NOMO-1 treated with DMSO at 0.1 percent for 48 hours (cell line): ENCODE measurements at regions not wholly inside any gene's neighbourhood (a gene's known extent, or its start where the extent isn't known, plus 50 kb on each side); places are given as distances from the start of the nearest gene placed in this dataset.

Experiments
- DNase-seq: peaks from one replicate; lab custom pipeline; 2025; ENCODE audit not compliant: unreplicated experiment; lab: John Stamatoyannopoulos, UW

DNA sequence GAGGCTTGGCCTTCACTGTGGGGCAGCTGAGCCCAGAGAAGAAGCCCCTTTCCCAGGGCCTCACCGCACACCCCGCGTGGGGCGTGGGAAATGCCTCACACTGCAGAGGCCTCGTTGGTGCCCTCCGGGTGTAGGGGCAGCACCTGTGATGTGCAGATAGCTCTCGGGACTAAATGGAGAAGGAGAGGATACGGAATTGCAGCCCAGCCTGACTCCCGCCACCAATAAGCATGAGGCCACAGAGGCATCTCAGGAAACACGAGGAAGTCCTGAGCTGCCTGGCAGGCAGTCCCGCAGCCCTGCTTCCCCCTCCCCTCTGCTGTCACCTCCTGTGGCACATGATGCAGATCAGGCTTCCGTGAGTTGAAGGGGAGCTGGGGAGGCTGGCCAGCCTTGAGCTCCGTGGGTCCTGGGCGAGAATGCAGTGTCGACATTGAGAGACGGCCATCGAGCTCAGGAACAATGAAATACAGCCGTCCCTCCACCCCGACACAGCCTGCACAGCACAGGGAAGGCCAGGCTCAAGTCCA, 59.6 kb upstream of the PPP2R2D start:
- no peak for DNase-seq

DNA sequence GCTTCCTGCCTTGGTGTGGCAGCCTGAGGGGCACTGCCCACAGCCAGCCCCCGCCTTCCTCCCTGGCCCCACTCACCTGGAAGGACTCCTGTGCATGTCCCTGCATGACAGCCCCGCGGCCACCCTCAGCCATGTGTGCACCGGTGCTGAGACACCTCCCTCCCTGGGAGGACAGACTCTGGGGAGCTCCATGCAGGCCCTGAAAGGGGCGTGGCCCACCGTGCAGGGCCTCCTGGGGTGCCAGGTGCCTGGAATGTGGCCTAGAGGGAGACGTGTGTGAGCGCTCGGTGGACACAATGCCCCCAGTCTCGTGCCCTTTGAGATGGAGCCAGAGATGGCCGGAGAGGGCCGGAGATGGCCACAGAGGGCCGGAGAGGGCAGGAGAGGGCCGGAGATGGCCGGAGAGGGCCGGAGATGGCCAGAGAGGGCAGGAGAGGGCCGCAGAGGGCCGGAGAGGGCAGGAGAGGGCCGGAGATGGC, 59.1 kb upstream of the PPP2R2D start:
- no peak for DNase-seq

GRCh38 chr10:131842351-131843088, 58.3 kb upstream of the PPP2R2D start:
- DNase-seq, result no peak

DNA sequence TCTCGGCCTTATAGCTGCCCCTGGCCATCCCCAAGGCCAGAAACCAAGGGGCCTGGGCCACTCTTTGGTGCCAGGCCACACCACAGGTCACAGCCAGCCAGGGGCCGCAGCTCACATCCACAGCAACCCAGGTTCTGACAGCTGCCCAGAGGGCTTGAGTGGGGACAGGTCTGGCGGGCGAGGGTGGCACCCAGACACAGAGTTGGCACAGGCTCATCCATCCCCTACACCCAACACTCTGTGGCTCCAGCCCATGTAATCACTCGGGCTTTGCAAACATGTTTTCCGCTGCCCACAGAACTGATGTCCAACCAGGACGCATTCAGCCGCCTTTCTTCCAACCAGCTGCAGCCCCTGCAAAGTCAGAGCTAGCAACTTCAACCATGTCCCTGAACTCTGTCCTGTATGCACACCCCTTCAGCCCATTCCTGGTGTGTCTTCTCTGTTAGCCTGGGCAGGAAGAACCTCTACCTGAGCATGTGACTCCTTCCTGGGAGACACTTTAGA, 57.7 kb upstream of the PPP2R2D start:
- DNase-seq, result no peak

GRCh38 chr10:131843881-131844284, 56.9 kb upstream of the PPP2R2D start:
- DNase-seq, result no peak

DNA sequence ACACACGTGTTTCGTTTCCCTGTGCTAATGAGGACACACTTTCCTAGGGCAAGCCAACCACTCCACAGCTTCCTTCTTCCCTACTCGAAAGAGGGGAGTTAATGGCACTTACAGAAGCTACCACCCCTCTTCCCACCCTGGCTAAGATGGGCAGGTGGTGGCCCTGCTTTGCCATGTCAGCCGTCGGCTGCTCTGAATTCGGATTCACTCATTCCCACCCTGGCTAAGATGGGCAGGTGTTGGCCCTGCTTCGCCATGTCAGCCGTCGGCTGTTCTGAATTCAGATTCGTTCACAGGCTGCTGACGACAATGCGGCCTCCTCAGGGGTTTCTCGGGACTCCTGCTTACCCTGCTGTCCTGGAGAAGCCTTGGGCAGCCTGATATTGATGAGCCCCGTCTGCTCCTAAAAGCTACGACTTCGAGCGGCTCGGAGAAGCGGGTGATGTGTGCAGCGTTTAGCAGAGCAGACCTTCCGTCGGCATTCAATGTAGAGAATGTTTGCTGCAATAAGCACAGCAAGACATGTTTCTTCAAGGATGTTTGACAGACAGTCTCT, 56.2 kb upstream of the PPP2R2D start:
- DNase-seq, result no peak

DNA sequence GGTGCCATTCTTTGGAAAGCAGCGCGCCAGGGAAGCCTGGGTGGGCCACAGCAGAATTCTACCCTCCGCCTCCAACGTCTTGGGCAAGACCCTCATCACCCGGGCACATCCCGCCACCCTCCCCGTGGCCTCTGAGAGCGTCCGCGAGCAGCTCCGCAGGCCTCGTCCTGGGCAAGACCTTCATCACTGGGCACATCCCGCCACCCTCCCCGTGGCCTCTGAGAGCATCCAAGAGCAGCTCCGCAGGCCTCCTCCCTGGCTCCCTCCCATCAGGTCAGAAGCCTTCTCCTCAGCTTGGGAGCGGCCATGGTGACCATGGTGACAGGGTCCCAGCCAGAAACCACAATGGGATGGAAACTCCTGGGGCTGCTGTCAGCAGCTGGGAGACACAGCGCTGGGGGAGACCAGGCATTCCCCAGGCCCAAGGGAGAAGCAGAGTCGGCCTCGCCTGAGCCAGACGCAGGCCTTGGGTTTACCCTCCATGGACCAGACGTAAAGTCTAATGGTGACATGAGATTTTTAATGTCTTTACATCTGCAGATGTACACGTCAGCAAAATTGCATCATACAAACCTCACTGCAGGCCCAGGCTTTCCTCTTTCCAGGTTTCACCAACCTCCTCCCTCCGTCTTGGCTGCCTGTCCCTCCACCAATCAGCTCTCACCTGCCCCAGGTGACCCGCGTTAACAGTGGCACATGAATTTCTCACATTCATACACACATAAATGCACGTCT, 55.1 kb upstream of the PPP2R2D start:
- DNase-seq, result no peak

DNA sequence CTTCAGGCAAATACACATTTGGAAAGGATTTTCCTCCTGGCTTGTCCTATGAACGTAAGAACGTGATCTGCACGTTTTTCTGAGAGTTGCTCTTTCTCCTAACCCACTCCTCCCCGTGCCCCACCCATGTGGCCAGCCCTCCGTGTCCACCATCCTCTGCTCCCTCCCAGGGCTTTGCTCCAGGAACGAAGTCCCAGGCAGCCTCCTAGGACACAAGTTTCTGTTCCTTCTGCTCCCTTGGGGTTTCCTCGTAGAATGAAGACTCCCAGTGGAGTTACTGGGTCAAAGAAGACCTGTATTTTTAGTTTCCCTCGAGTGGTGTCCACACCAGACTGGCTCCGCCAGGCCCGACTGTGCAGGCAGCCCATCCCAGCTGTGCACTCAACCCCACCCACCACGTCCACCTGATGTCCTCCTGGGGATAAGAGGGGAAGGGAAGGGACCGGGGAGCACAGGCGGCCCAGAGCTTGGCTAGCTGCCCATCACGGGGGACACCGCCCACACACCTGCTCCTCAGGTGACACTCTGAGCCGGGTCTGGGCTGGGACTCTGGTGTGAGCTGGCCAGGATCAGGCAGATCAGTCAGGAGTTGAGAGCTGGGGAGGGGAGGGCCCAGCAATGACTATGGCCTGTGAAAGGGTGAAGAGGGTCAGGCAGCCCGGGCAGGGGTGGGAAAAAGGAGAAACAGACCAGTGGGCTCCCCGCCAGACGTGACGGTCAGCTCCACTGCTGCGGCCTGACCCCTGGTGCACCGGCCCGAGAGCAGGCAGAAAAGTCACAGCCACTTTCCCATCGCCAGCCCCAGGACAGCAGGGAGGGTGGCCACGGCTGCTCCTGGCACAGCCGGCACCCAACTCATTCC, 54.3 kb upstream of the PPP2R2D start:
- no peak for DNase-seq

GRCh38 chr10:131847241-131847783, 53.5 kb upstream of the PPP2R2D start:
- no peak for DNase-seq

DNA sequence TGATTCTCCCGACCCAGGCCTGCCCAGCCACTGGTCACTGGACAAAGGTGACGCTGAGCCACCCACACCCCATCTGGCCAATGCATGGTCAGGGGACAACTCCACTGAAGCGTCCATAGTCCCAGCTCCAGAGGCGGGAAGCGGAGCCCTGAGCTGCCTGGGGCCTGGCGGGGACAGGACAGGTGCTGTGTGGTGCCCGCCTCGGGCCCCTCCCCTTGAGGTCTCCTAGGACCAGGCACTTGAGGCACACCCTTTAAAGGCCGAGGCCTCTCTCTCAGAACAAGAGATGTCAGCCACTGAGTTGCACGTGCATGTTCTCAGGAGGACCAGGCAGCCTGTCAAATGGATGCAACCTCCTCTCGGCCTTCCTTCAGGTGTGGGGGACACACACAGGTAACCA, 52.5 kb upstream of the PPP2R2D start:
- no peak for DNase-seq

- DNase-seq, result no peak
Measured at GRCh38 chr10:131848741-131849590, 51.8 kb upstream of the PPP2R2D start.

GRCh38 chr10:131849591-131850382, 51.0 kb upstream of the PPP2R2D start:
- DNase-seq, result no peak

GRCh38 chr10:131850383-131850870, 50.4 kb upstream of the PPP2R2D start:
- no peak for DNase-seq
